GM21515 (cell line): ENCODE measurements at regions not wholly inside any gene's neighbourhood (a gene's known extent, or its start where the extent isn't known, plus 50 kb on each side); places are given as distances from the start of the nearest gene placed in this dataset.

Experiments
- ATAC-seq: cut with Tn5 transposase; IDR thresholded peaks from one replicate; pipeline ENCODE4 v1.9.1; 2021; ENCODE audit not compliant: unreplicated experiment

- ATAC-seq, result no peak
Measured at GRCh38 chr6:40197371-40197770, 263.1 kb upstream of the MOCS1 start.

- ATAC-seq, result no peak
Measured at GRCh38 chr6:40196135-40196518, 261.9 kb upstream of the MOCS1 start.

- no peak for ATAC-seq
Measured at GRCh38 chr6:40195428-40196134, 261.3 kb upstream of the MOCS1 start.

GRCh38 chr6:40194447-40195170 is 260.3 kb upstream of the MOCS1 start:
- no peak for ATAC-seq

GRCh38 chr6:40192516-40192915 is 258.3 kb upstream of the MOCS1 start:
- no peak for ATAC-seq

- ATAC-seq, result no peak
Measured at GRCh38 chr6:40188931-40189330, 254.7 kb upstream of the MOCS1 start.

- ATAC-seq, result no peak
Measured at GRCh38 chr6:40187535-40188144, 253.4 kb upstream of the MOCS1 start.

GRCh38 chr6:40185486-40185885 is 251.2 kb upstream of the MOCS1 start:
- ATAC-seq, result no peak

GRCh38 chr6:40183902-40184301 is 249.6 kb upstream of the MOCS1 start:
- ATAC-seq, result no peak

GRCh38 chr6:40181367-40181766 is 247.1 kb upstream of the MOCS1 start:
- ATAC-seq, result no peak

- no peak for ATAC-seq
Measured at GRCh38 chr6:40180271-40180670, 246.0 kb upstream of the MOCS1 start.

GRCh38 chr6:40179496-40179895 is 245.2 kb upstream of the MOCS1 start:
- no peak for ATAC-seq

GRCh38 chr6:40177598-40177997 is 243.3 kb upstream of the MOCS1 start:
- ATAC-seq, result no peak

- ATAC-seq, result no peak
Measured at GRCh38 chr6:40176152-40176551, 241.9 kb upstream of the MOCS1 start.

- no peak for ATAC-seq
Measured at GRCh38 chr6:40172272-40172671, 238.0 kb upstream of the MOCS1 start.

- ATAC-seq, result no peak
Measured at GRCh38 chr6:40171343-40171742, 237.1 kb upstream of the MOCS1 start.

- no peak for ATAC-seq
Measured at GRCh38 chr6:40170856-40171255, 236.6 kb upstream of the MOCS1 start.

- no peak for ATAC-seq
Measured at GRCh38 chr6:40169878-40170277, 235.6 kb upstream of the MOCS1 start.

GRCh38 chr6:40166963-40167362 is 232.7 kb upstream of the MOCS1 start:
- no peak for ATAC-seq

GRCh38 chr6:40165036-40165709 is 230.9 kb upstream of the MOCS1 start:
- no peak for ATAC-seq

GRCh38 chr6:40164345-40164755 is 230.1 kb upstream of the MOCS1 start:
- no peak for ATAC-seq

GRCh38 chr6:40163924-40164323 is 229.7 kb upstream of the MOCS1 start:
- no peak for ATAC-seq
